ENCODE measurements at regions not wholly inside any gene's neighbourhood (a gene's known extent, or its start where the extent isn't known, plus 50 kb on each side); places are given as distances from the start of the nearest gene placed in this dataset.

DNA sequence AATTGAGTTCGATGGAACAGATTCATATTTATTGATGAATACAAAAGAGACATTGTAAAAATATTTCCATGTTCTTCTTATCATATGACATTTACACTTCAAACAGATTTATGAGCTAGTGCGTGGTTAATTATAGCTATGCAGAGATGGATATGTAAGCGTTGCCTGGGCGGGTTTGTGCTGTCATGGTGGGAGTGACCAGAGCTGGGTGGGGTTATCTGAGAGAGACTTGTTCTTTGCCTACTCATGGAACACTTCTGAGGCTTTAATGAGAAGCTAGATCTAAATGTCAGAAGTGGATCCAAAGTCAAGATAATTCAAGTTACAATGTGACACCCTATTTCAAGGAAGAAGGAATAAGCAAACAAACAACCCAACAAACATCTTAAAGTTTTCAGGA is 162.3 kb upstream of the ZEB2 start:
- CTCF ChIA-PET = no interaction called here
- Histone ChIP-seq H3K4me3 (ENCODE audit: low read length) (no peak overlapping the region), H3K79me2 (ENCODE audit: low read length) (no peaks in the 10 kb centered on the region), H3K9me3 (ENCODE audit: low read length) (no peaks in the 10 kb centered on the region), H3K9me2 (replicated peaks; ENCODE audit: low read length) (no peaks in the 10 kb centered on the region), H3K36me3 (ENCODE audit: low read depth, low read length) (no peaks in the 10 kb centered on the region), H3K4me2 (ENCODE audit: low read length) (no peak overlapping the region), H2AFZ (ENCODE audit: low read length) (no peak overlapping the region), H3K27ac (ENCODE audit: low read length) (no peak overlapping the region), H3K4me1 (ENCODE audit: insufficient read depth, low read length) (no peaks in the 10 kb centered on the region), H3K27me3 (ENCODE audit: low read length) (no peaks in the 10 kb centered on the region), H3K9ac (ENCODE audit: low read length) (no peak overlapping the region), H4K20me1 (ENCODE audit: low read length) (no peaks in the 10 kb centered on the region), H3F3A (ENCODE audit: low read length, unreplicated experiment) (no peaks in the 10 kb centered on the region)
- ATAC-seq (no peak), DNase-seq (no peak)
- intact Hi-C loops (cut with micrococcal nuclease) = no loop called here
- TF ChIP-seq EZH2 (IDR thresholded peaks at IDR 0.05; ENCODE audit: low read length, unreplicated experiment) (no peak), EZH2phosphoT487 (IDR thresholded peaks at IDR 0.05; ENCODE audit: borderline replicate concordance, low read length) (no peak), CTCF (conservative IDR thresholded peaks at IDR 0.05; ENCODE audit: low read depth, low read length) (no peak)
- POLR2A ChIA-PET (ENCODE audit: unreplicated experiment) = no interaction called here
- BruUV-seq (replicated peaks) = no TSS peak

DNA sequence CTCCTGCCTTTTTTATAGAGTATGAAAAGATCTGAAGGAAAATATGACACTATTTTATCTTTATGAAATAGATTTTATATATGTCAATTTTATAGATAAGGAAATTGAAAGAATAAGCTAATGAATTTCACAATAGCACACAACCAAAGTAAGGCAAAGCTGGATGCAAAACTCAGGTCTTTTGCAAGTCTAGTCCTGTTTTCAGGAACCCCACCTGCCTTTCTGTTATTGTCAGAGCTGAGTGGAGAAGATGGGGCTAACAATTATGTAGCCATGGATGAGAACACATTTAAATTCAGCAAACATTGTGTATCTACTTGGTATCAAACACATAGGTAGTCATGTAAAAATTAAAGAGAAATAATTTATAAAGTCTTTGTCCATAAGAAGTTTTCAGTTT is 161.5 kb upstream of the ZEB2 start:
- POLR2A ChIA-PET (ENCODE audit: unreplicated experiment) = no interaction called here
- no peak overlapping the region for H3K4me3 ChIP-seq (ENCODE audit: low read length)
- H3K27ac ChIP-seq (ENCODE audit: low read length) = no peak overlapping the region
- no peak overlapping the region for H3K4me2 ChIP-seq (ENCODE audit: low read length)
- ATAC-seq (no peak), DNase-seq (no peak)
- no peaks in the 10 kb centered on the region for H3F3A ChIP-seq (ENCODE audit: low read length, unreplicated experiment)
- H2AFZ ChIP-seq (ENCODE audit: low read length) = no peak overlapping the region
- BruUV-seq (replicated peaks) = no TSS peak
- no peaks in the 10 kb centered on the region for H3K9me2 ChIP-seq (replicated peaks; ENCODE audit: low read length)
- CTCF ChIA-PET = no interaction called here
- no peak overlapping the region for H3K9ac ChIP-seq (ENCODE audit: low read length)
- no peak for TF ChIP-seq EZH2phosphoT487 (IDR thresholded peaks at IDR 0.05; ENCODE audit: borderline replicate concordance, low read length)
- TF ChIP-seq CTCF (conservative IDR thresholded peaks at IDR 0.05; ENCODE audit: low read depth, low read length) = no peak
- TF ChIP-seq EZH2 (IDR thresholded peaks at IDR 0.05; ENCODE audit: low read length, unreplicated experiment) = no peak
- H3K9me3 ChIP-seq (ENCODE audit: low read length) = no peaks in the 10 kb centered on the region
- no peaks in the 10 kb centered on the region for H3K36me3 ChIP-seq (ENCODE audit: low read depth, low read length)
- H3K27me3 ChIP-seq (ENCODE audit: low read length) = no peaks in the 10 kb centered on the region
- H3K79me2 ChIP-seq (ENCODE audit: low read length) = no peaks in the 10 kb centered on the region
- H3K4me1 ChIP-seq (ENCODE audit: insufficient read depth, low read length) = no peaks in the 10 kb centered on the region
- no peaks in the 10 kb centered on the region for H4K20me1 ChIP-seq (ENCODE audit: low read length)
- intact Hi-C loops (cut with micrococcal nuclease) = no loop called here

DNA sequence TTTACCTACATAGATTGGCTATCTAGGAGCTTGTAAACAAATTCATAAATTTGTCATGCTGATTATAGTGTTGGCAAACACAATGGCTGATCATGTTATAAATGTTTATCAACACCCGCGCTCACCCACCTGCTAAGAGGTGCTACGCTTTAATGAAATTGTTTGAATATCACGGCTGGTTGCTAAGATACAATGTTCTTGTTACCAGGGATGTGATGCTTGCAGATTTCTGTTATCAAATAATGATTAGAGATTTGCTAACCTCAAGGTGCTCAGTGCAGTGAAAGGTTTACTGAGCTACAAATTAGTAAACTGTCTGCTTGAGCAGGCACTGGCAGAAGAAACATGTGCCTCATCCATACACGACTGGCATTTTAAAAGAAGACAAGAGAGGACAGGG is 160.0 kb upstream of the ZEB2 start:
- H3F3A ChIP-seq (ENCODE audit: low read length, unreplicated experiment) = no peaks in the 10 kb centered on the region
- H3K36me3 ChIP-seq (ENCODE audit: low read depth, low read length) = no peaks in the 10 kb centered on the region
- H3K9me2 ChIP-seq (replicated peaks; ENCODE audit: low read length) = no peaks in the 10 kb centered on the region
- POLR2A ChIA-PET (ENCODE audit: unreplicated experiment) = no interaction called here
- no peaks in the 10 kb centered on the region for H3K9me3 ChIP-seq (ENCODE audit: low read length)
- no peaks in the 10 kb centered on the region for H3K79me2 ChIP-seq (ENCODE audit: low read length)
- ATAC-seq (no peak), DNase-seq (no peak)
- no peak overlapping the region for H3K4me2 ChIP-seq (ENCODE audit: low read length)
- H4K20me1 ChIP-seq (ENCODE audit: low read length) = no peaks in the 10 kb centered on the region
- no peak overlapping the region for H3K4me3 ChIP-seq (ENCODE audit: low read length)
- no peak overlapping the region for H3K27ac ChIP-seq (ENCODE audit: low read length)
- H3K4me1 ChIP-seq (ENCODE audit: insufficient read depth, low read length) = no peaks in the 10 kb centered on the region
- intact Hi-C loops (cut with micrococcal nuclease) = no loop called here
- BruUV-seq (replicated peaks) = no TSS peak
- no peaks in the 10 kb centered on the region for H3K27me3 ChIP-seq (ENCODE audit: low read length)
- H2AFZ ChIP-seq (ENCODE audit: low read length) = no peak overlapping the region
- TF ChIP-seq EZH2 (IDR thresholded peaks at IDR 0.05; ENCODE audit: low read length, unreplicated experiment) (no peak), EZH2phosphoT487 (IDR thresholded peaks at IDR 0.05; ENCODE audit: borderline replicate concordance, low read length) (no peak), CTCF (conservative IDR thresholded peaks at IDR 0.05; ENCODE audit: low read depth, low read length) (no peak)
- CTCF ChIA-PET = no interaction called here
- no peak overlapping the region for H3K9ac ChIP-seq (ENCODE audit: low read length)

Data from PC-3 (cell line).